HUDEP-2 (cell line): ENCODE measurements at regions not wholly inside any gene's neighbourhood (a gene's known extent, or its start where the extent isn't known, plus 50 kb on each side); places are given as distances from the start of the nearest gene placed in this dataset.
A peak's percentile ranks its signal among the peaks of the same experiment; 100 is the strongest.

Experiments used
- DNase-seq, 76 experiments: peaks; one replicate each; lab custom pipeline; 2025; ENCODE audit not compliant: unreplicated experiment in 76 of 76; lab: John Stamatoyannopoulos, UW

- no peak for DNase-seq
Observed at GRCh38 chr4:156255230-156256007, 301.8 kb upstream of the CTSO start.

GRCh38 chr4:156252358-156252921 lies 298.8 kb upstream of the CTSO start:
- peak in 6 of 76 experiments; percentile 4 to 38 (median 14) for DNase-seq

- no peak for DNase-seq
Observed at GRCh38 chr4:156251373-156252065, 297.9 kb upstream of the CTSO start.

GRCh38 chr4:156248917-156249316 lies 295.3 kb upstream of the CTSO start:
- no peak for DNase-seq

GRCh38 chr4:156247470-156247869 lies 293.8 kb upstream of the CTSO start:
- no peak for DNase-seq

GRCh38 chr4:156243015-156243414 lies 289.3 kb upstream of the CTSO start:
- no peak for DNase-seq

- no peak for DNase-seq
Observed at GRCh38 chr4:156242390-156242789, 288.7 kb upstream of the CTSO start.

GRCh38 chr4:156241896-156242295 lies 288.2 kb upstream of the CTSO start:
- no peak for DNase-seq

GRCh38 chr4:156238171-156238570 lies 284.5 kb upstream of the CTSO start:
- DNase-seq = peak in 1 of 76 experiments; percentile 0

- no peak for DNase-seq
Observed at GRCh38 chr4:156237231-156237630, 283.6 kb upstream of the CTSO start.

GRCh38 chr4:156230176-156230575 lies 276.5 kb upstream of the CTSO start:
- no peak for DNase-seq

GRCh38 chr4:156228676-156229075 lies 275.0 kb upstream of the CTSO start:
- no peak for DNase-seq

GRCh38 chr4:156227321-156227720 lies 273.7 kb upstream of the CTSO start:
- no peak for DNase-seq

GRCh38 chr4:156223985-156224384 lies 270.3 kb upstream of the CTSO start:
- DNase-seq = no peak

- no peak for DNase-seq
Observed at GRCh38 chr4:156217236-156217635, 263.6 kb upstream of the CTSO start.

- no peak for DNase-seq
Observed at GRCh38 chr4:156201050-156201449, 247.4 kb upstream of the CTSO start.

- DNase-seq = no peak
Observed at GRCh38 chr4:156198511-156198910, 244.8 kb upstream of the CTSO start.

GRCh38 chr4:156197216-156197615 lies 243.6 kb upstream of the CTSO start:
- DNase-seq = no peak

GRCh38 chr4:156196722-156197121 lies 243.1 kb upstream of the CTSO start:
- DNase-seq = no peak

GRCh38 chr4:156195914-156196313 lies 242.2 kb upstream of the CTSO start:
- DNase-seq = no peak

GRCh38 chr4:156194896-156195295 lies 241.2 kb upstream of the CTSO start:
- no peak for DNase-seq

- no peak for DNase-seq
Observed at GRCh38 chr4:156193800-156194199, 240.1 kb upstream of the CTSO start.
